LNCAP (cell line): ENCODE measurements at regions not wholly inside any gene's neighbourhood (a gene's known extent, or its start where the extent isn't known, plus 50 kb on each side); places are given as distances from the start of the nearest gene placed in this dataset.

Experiments
- CTCF ChIP-seq: fragments of 450-650 bp; IDR thresholded peaks from 2 replicates; pipeline ENCODE4 v1.5.1; 2017; ENCODE audit warnings: mild to moderate bottlenecking

DNA sequence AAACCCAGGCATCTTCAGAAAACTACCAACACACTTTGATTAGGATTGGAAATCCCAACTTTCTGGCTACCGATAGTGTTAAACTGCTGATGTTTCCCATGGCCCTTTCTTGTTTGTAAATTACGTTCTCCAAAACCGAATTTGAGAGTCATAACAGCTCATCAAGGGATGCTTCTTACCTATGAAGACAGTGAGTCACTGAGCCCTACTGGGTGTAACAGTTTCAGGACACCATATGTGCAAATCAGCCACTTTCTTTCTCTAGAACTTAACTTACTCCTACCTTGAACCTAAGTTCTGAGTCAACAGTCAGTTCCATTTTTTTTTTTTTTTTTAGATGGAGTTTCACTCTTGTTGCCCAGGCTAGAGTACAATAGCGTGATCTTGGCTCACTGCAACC lies 410.1 kb upstream of the TSHZ3 start:
- no peak for TF ChIP-seq CTCF

DNA sequence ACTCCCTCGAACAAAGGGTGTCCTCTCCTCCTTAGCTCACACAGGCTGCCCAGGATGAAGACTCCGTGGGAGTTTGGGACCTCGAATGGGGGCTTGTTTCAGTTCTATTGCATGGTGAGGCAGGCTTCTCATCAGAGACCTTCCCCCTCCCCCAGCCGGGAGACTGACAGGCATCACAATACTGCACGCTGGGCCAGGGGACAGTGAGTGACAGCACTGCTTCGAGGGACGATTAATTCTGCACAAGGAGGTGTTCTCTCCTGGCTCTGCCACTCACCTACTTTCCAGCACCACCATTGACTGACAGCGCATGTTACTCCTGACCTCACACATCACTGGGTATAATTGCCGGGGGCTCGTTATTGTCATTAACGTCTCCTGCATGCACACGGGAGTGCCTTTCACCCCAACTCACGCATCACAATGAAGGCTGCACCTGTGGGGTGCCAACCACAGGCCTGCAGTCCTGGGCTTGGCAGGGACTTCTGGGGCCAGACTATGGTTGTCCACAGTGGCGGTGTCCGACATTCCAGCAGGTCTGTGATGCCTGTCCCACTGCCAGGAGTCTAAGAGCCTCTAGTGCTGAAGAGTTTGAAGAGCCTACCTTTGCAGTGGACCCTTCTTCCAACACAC lies 412.2 kb upstream of the TSHZ3 start:
- no peak for TF ChIP-seq CTCF

- no peak for TF ChIP-seq CTCF
These were observed 421.0 kb upstream of the TSHZ3 start for GRCh38 chr19:31770223-31770622.

- no peak for TF ChIP-seq CTCF
These were observed 423.7 kb upstream of the TSHZ3 start for GRCh38 chr19:31772915-31773314.

DNA sequence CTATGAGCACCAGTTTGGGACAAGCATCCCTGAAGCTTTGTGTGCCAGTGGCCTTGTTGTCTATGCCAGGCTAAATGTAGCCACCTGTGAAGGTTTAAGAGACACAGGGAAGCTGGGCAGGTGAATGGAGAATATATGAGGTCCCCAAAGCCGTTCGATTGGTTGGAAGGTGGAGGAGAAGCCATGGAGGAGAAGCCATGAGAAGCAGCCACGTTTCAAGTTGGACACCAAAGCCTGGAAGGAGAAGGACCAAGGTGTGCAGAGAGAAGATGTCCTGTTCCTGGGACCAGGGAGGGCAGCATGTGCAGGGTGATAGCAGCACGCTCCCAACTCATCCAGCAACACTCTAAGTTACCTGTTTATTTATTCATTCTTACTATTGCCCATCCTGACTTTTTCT lies 432.3 kb upstream of the TSHZ3 start:
- TF ChIP-seq CTCF: no peak

DNA sequence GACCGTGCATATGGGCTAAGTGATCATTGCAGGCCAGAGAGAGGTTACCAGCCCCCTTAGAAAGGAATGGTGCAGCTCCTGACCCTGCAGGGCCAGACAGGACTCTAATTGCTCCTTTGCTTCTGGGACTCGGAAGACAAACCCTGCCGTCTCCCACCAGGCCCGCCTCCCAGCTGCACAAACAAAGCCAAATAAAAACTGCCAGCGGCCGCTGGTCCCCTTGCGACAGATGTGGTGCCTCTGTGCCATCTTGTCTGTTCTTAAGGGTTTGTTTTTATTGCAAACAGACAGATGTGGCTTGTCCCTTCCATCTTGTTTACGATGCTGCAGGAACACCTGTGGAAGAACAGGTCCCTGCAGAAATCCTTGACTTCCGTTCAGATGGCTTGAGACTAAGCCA lies 434.4 kb upstream of the TSHZ3 start:
- no peak for TF ChIP-seq CTCF

- no peak for TF ChIP-seq CTCF
These were observed 435.4 kb upstream of the TSHZ3 start for GRCh38 chr19:31784671-31785101.

DNA sequence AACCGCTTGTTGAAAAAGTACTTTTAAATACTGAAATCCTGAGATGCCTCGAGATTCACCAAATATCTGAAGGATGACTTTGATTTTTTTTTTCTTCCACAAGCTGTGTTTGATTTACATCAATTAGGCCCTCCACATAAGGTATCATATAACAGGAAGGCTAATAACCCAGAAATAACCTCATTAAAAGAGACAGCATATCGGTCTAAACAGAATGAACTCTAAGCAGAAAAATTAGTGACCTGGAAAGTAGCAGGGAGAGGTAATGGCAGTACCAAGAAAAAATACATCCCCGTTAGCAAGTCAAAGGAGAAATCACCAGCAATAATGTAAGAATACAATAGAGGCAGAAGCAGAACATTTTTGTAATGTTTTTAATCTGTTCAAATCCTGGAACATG lies 452.4 kb upstream of the TSHZ3 start:
- TF ChIP-seq CTCF: no peak
